OCI-LY1 (cell line): ENCODE measurements at regions not wholly inside any gene's neighbourhood (a gene's known extent, or its start where the extent isn't known, plus 50 kb on each side); places are given as distances from the start of the nearest gene placed in this dataset.

ENCODE experiments used
- H2AFZ ChIP-seq: fragments of 200-600 bp; sonication (generic), shearing (Covaris generic); 2 replicates; pipeline ENCODE4 v1.6.0; 2014; ENCODE audit warnings: antibody characterized with exemption, mild to moderate bottlenecking, low read length
- H3F3A ChIP-seq: fragments of 200-600 bp; sonication (generic), shearing (Covaris generic); 2 replicates; pipeline ENCODE4 v1.6.0; 2014; ENCODE audit warnings: mild to moderate bottlenecking, antibody characterized with exemption, low read length, moderate library complexity; ENCODE audit not compliant: insufficient read depth
- H3K27ac ChIP-seq: fragments of 200-600 bp; sonication (generic); 2 replicates; pipeline ENCODE4 v1.5.1; 2014; ENCODE audit warnings: low read length, mixed run types, mild to moderate bottlenecking, low read depth; ENCODE audit not compliant: poor library complexity, severe bottlenecking
- H3K27me3 ChIP-seq: fragments of 200-600 bp; sonication (generic); 2 replicates; pipeline ENCODE4 v1.6.0; 2014; ENCODE audit warnings: antibody characterized with exemption, mild to moderate bottlenecking, low read length, moderate library complexity; ENCODE audit not compliant: insufficient read depth
- H3K36me3 ChIP-seq: fragments of 200-600 bp; sonication (generic); 2 replicates; pipeline ENCODE4 v1.6.1; 2014; ENCODE audit warnings: mild to moderate bottlenecking, antibody characterized with exemption, low read length, moderate library complexity, mixed read lengths; ENCODE audit not compliant: insufficient read depth
- H3K4me1 ChIP-seq: fragments of 200-600 bp; sonication (generic); 2 replicates; pipeline ENCODE4 v1.5.1; 2014; ENCODE audit warnings: mild to moderate bottlenecking, low read length, moderate library complexity; ENCODE audit not compliant: insufficient read depth, severe bottlenecking
- H3K4me2 ChIP-seq: fragments of 200-600 bp; sonication (generic), shearing (Covaris generic); 2 replicates; pipeline ENCODE4 v1.6.1; 2014; ENCODE audit warnings: low read length
- H3K4me3 ChIP-seq: fragments of 200-600 bp; sonication (generic); 2 replicates; pipeline ENCODE4 v1.5.1; 2014; ENCODE audit warnings: low read length, low read depth, mild to moderate bottlenecking, mixed read lengths; ENCODE audit not compliant: poor library complexity, severe bottlenecking
- H3K79me2 ChIP-seq: fragments of 200-600 bp; shearing (Covaris generic); 2 replicates; pipeline ENCODE4 v1.6.1; 2016; ENCODE audit warnings: mixed run types, low read length, mixed read lengths; ENCODE audit not compliant: insufficient read depth
- H3K9ac ChIP-seq: fragments of 200-600 bp; sonication (generic), shearing (Covaris generic); 2 replicates; pipeline ENCODE4 v1.6.1; 2014; ENCODE audit warnings: mild to moderate bottlenecking, low read length, mixed read lengths
- H3K9me2 ChIP-seq: fragments of 200-600 bp; sonication (generic), shearing (Covaris generic); 2 replicates; pipeline ENCODE4 v1.6.1; 2014; ENCODE audit warnings: low read depth, mild to moderate bottlenecking, low read length, mixed read lengths
- H3K9me3 ChIP-seq: fragments of 200-600 bp; shearing (Covaris generic); 2 replicates; pipeline ENCODE4 v1.6.1; 2014; ENCODE audit warnings: low read length, mixed read lengths
- H4K20me1 ChIP-seq: fragments of 200-600 bp; sonication (generic), shearing (Covaris generic); 2 replicates; pipeline ENCODE4 v1.6.0; 2016; ENCODE audit warnings: mild to moderate bottlenecking, low read length; ENCODE audit not compliant: insufficient read depth
- EZH2 ChIP-seq: fragments of 200-600 bp; sonication (generic), shearing (Covaris generic); IDR thresholded peaks from 2 replicates; pipeline ENCODE4 v1.8.0; 2017; ENCODE audit warnings: borderline replicate concordance, mixed run types, mild to moderate bottlenecking, antibody characterized with exemption, low read length, moderate library complexity, mixed read lengths
- TF ChIP-seq, protein P1 (sequence below): fragments of 200-600 bp; sonication (generic), shearing (Covaris generic); IDR thresholded peaks from 2 replicates; pipeline ENCODE4 v1.5.1; 2017; ENCODE audit warnings: mild to moderate bottlenecking, antibody characterized with exemption, low read length, moderate library complexity, mixed read lengths

DNA sequence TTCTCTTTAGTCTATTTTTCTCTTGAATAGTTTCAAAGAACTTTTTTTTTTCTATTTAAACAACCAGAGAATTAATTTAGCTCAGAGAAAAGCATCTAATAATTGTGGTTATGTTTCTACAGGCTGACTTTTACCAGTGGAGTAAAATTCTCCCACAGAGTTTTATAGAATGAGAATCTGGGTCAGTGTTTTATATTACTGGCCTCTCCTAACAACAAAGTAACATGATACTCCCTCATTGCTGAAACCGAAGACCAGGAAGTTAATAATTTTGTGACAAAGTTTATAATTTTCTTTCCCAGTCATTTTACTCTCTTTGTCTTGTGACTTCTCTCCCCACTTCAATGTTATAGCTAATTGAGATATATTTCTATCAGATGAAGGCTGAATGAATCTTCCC, 946.9 kb downstream of the EPHA3 start:
- H3K36me3 ChIP-seq, result no peaks in the 10 kb centered on the region
- H3K4me2 ChIP-seq, result no peak overlapping the region
- H3K9me2 ChIP-seq, result no peaks in the 10 kb centered on the region
- H3K27me3 ChIP-seq, result no peaks in the 10 kb centered on the region
- H3K9me3 ChIP-seq, result no peaks in the 10 kb centered on the region
- no peak overlapping the region for H2AFZ ChIP-seq
- no peak overlapping the region for H3K27ac ChIP-seq
- H3K9ac ChIP-seq, result no peak overlapping the region
- no peak overlapping the region for H3K4me3 ChIP-seq
- H3F3A ChIP-seq, result no peaks in the 10 kb centered on the region
- no peaks in the 10 kb centered on the region for H3K79me2 ChIP-seq
- H4K20me1 ChIP-seq, result no peaks in the 10 kb centered on the region
- TF ChIP-seq, protein P1, sequence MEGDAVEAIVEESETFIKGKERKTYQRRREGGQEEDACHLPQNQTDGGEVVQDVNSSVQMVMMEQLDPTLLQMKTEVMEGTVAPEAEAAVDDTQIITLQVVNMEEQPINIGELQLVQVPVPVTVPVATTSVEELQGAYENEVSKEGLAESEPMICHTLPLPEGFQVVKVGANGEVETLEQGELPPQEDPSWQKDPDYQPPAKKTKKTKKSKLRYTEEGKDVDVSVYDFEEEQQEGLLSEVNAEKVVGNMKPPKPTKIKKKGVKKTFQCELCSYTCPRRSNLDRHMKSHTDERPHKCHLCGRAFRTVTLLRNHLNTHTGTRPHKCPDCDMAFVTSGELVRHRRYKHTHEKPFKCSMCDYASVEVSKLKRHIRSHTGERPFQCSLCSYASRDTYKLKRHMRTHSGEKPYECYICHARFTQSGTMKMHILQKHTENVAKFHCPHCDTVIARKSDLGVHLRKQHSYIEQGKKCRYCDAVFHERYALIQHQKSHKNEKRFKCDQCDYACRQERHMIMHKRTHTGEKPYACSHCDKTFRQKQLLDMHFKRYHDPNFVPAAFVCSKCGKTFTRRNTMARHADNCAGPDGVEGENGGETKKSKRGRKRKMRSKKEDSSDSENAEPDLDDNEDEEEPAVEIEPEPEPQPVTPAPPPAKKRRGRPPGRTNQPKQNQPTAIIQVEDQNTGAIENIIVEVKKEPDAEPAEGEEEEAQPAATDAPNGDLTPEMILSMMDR, result no peak
- no peak for TF ChIP-seq EZH2
- no peaks in the 10 kb centered on the region for H3K4me1 ChIP-seq

DNA sequence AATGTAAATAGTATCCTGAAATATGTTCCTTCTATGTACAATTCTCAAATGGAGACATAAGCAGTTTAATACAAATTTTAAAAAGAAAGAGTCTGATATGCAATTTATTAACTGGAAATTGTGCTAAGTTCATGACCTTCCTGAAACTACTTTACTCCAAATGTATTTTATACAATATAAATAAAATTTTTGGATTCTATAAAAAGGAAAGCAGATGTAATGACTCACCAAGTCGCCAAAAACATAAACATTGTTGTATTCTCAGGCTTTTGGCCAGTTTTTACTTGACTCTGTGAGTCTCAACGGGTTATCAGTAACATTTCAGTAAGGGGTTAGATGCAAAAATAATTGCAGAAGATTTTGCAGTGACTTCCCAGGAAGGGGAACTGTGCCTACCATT, 948.2 kb downstream of the EPHA3 start:
- H3K9ac ChIP-seq, result no peak overlapping the region
- no peaks in the 10 kb centered on the region for H3K27me3 ChIP-seq
- no peaks in the 10 kb centered on the region for H3K4me1 ChIP-seq
- H3F3A ChIP-seq, result no peaks in the 10 kb centered on the region
- H3K9me3 ChIP-seq, result no peaks in the 10 kb centered on the region
- H3K9me2 ChIP-seq, result no peaks in the 10 kb centered on the region
- H3K27ac ChIP-seq, result no peak overlapping the region
- no peak overlapping the region for H2AFZ ChIP-seq
- no peaks in the 10 kb centered on the region for H3K36me3 ChIP-seq
- no peak for TF ChIP-seq EZH2
- TF ChIP-seq, protein P1, result no peak
- no peak overlapping the region for H3K4me3 ChIP-seq
- no peak overlapping the region for H3K4me2 ChIP-seq
- no peaks in the 10 kb centered on the region for H4K20me1 ChIP-seq
- no peaks in the 10 kb centered on the region for H3K79me2 ChIP-seq

DNA sequence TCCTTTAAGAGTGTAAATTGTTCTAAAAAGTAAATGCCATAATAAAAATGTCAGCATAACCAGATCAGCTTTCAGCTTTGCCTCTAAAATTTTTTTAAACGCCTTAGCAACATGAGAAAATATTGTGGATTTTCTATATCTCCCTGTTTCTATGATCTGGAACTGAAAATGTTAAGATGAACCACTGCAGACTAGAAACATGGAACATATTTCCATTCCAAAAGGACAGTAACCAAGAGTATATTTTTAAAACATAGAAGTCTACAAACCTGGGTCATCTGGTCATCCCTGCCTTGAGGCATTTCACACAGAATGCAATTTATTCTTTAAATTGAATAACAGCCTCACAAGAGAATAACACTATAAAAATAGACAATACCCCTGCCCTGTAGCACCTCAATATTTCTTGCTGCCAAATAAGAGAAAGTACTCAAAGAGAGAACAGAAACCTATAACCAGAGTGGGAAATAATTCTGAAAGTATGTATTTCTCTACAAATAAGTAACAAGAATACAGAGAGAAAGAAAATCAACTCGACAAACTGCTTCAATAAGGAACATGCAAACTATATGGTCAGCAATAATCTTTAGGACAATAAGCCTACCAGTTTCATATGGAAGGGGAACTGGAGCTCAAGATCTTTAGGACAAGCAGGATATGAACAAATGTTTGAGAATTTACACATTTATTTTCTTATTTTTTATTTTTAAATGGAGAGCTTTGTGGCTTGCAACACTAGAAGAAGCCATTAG, 949.0 kb downstream of the EPHA3 start:
- Histone ChIP-seq H3F3A (no peaks in the 10 kb centered on the region), H3K4me3 (no peak overlapping the region), H3K79me2 (no peaks in the 10 kb centered on the region), H3K4me1 (no peaks in the 10 kb centered on the region), H3K4me2 (no peak overlapping the region), H3K9me2 (no peaks in the 10 kb centered on the region), H3K27ac (no peak overlapping the region), H3K36me3 (no peaks in the 10 kb centered on the region), H3K9ac (no peak overlapping the region), H3K9me3 (no peaks in the 10 kb centered on the region), H4K20me1 (no peaks in the 10 kb centered on the region), H2AFZ (no peak overlapping the region), H3K27me3 (no peaks in the 10 kb centered on the region)
- no peak for TF ChIP-seq EZH2
- TF ChIP-seq, protein P1, result no peak
